ENCODE measurements at regions not wholly inside any gene's neighbourhood (a gene's known extent, or its start where the extent isn't known, plus 50 kb on each side); places are given as distances from the start of the nearest gene placed in this dataset.

GRCh38 chr5:173809014-173809413 lies 79.1 kb upstream of the CPEB4 start:
- intact Hi-C loops (cut with DNase I; ENCODE audit: low total_unique reads): no loop called here
- H3K27ac ChIP-seq: no peak overlapping the region
- no peaks in the 10 kb centered on the region for H3K4me1 ChIP-seq
- no peaks in the 10 kb centered on the region for H3K36me3 ChIP-seq
- H3K4me3 ChIP-seq: no peak overlapping the region
- H3K9me3 ChIP-seq: no peaks in the 10 kb centered on the region
- H3K27me3 ChIP-seq: no peaks in the 10 kb centered on the region
- DNase-seq: no peak
- TF ChIP-seq CTCF (IDR thresholded peaks at IDR 0.05): no peak

DNA sequence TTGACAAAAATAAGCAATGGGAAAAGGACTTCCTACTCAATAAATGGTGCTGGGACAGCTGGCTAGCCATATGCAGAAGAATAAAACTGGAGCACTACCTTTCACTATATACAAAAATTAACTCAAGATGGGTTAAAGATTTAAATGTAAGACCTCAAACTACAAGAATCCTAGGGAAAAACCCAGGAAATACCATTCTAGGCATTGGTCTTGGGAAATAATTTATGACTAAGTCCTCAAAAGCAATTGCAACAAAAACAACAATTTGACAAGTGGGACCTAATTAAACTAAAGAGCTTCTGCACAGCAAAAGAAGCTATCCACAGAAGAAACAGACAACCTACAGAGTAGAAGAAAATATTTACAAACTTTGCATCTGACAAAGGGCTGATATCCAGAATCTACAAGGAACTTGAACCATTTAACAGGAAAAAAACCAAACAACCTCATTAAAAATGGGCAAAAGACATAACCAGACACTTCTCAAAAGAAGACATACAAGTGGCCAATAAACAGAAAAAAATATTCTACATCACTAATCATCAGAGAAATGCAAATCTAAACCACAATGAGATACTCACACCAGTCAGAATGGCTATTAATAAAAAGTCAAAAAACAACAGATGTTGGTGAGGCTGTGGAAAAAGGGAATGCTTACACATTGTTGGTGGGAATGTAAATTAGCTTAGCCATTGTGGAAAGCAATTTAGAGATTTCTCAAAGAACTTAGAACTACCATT lies 75.2 kb upstream of the CPEB4 start:
- Histone ChIP-seq H3K36me3 (no peaks in the 10 kb centered on the region), H3K4me1 (no peaks in the 10 kb centered on the region), H3K9me3 (no peaks in the 10 kb centered on the region), H3K4me3 (no peak overlapping the region), H3K27me3 (no peaks in the 10 kb centered on the region), H3K27ac (no peak overlapping the region)
- DNase-seq: no peak
- intact Hi-C loops (cut with DNase I; ENCODE audit: low total_unique reads): no loop called here
- no peak for TF ChIP-seq CTCF (IDR thresholded peaks at IDR 0.05)

DNA sequence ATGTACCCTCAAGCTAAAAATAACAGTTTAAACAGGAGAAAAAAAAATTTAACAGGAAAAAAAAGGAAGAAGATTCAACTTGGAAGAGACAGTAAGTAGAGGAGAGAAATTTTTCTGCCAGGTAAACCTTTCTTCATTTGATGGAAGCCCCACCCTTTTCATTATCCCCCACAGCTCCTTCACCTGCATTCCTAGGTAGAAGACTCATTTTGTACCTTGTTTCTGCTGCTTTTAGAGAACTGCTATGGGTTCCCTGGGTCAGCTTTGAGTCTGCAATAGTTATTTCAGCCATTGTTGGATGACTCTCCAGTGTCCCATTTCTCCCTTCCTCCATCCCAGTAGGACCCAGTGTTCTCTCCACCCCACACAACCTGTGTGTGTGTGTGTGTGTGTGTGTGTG lies 74.1 kb upstream of the CPEB4 start:
- no peaks in the 10 kb centered on the region for H3K4me1 ChIP-seq
- no peaks in the 10 kb centered on the region for H3K36me3 ChIP-seq
- no peak for DNase-seq
- no peak for TF ChIP-seq CTCF (IDR thresholded peaks at IDR 0.05)
- no peaks in the 10 kb centered on the region for H3K27me3 ChIP-seq
- no peak overlapping the region for H3K27ac ChIP-seq
- intact Hi-C loops (cut with DNase I; ENCODE audit: low total_unique reads): no loop called here
- H3K9me3 ChIP-seq: peaks cover 0 to under 1% (median 0%) of the 10 kb centered on the region in 3 donors
- H3K4me3 ChIP-seq: no peak overlapping the region

GRCh38 chr5:173815571-173815970 lies 72.6 kb upstream of the CPEB4 start:
- no peaks in the 10 kb centered on the region for H3K36me3 ChIP-seq
- intact Hi-C loops (cut with DNase I; ENCODE audit: low total_unique reads): no loop called here
- no peak overlapping the region for H3K27ac ChIP-seq
- no peaks in the 10 kb centered on the region for H3K4me1 ChIP-seq
- H3K9me3 ChIP-seq: peaks cover 0 to 9% (median 9%) of the 10 kb centered on the region in 3 donors
- no peak for TF ChIP-seq CTCF (IDR thresholded peaks at IDR 0.05)
- no peak for DNase-seq
- H3K27me3 ChIP-seq: no peaks in the 10 kb centered on the region
- H3K4me3 ChIP-seq: no peak overlapping the region

DNA sequence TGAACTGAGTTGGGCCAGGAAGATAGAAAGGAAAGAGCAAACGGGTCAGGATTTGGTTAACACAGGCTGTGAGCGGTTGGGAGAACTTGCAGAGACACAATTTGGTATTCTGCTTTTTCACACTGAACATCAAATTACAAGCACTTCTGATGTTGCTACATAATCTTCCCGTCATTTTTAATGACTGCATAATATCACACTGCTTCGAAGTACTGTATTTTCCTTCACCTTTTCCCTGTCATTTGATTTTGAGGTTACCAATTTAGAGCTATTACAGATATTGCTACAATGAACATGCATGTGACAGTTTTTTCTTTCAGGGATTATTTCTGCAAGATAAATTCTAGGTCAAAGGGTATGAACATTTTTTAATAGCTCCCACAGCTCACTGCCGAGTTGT lies 71.4 kb upstream of the CPEB4 start:
- intact Hi-C loops (cut with DNase I; ENCODE audit: low total_unique reads): no loop called here
- Histone ChIP-seq H3K9me3 (peaks cover 0 to 9% (median 9%) of the 10 kb centered on the region in 3 donors), H3K4me1 (no peaks in the 10 kb centered on the region), H3K36me3 (no peaks in the 10 kb centered on the region), H3K4me3 (no peak overlapping the region), H3K27me3 (no peaks in the 10 kb centered on the region), H3K27ac (no peak overlapping the region)
- no peak for TF ChIP-seq CTCF (IDR thresholded peaks at IDR 0.05)
- no peak for DNase-seq

Data from tibial artery (tissue), 4 donors.